IMR-90 (cell line): ENCODE measurements at regions not wholly inside any gene's neighbourhood (a gene's known extent, or its start where the extent isn't known, plus 50 kb on each side); places are given as distances from the start of the nearest gene placed in this dataset.

Source experiments
- ATAC-seq: fragments of 200-7000 bp; cut with Tn5 transposase; 2 replicates; pipeline ENCODE4 v1.9.1; 2020; ENCODE audit warnings: low read depth, mild to moderate bottlenecking, moderate library complexity
- BruUV-seq: library from RNA; stranded (reverse); fragments of 400-500 nt; replicated peaks from 2 replicates; lab custom pipeline; 2021; lab: Mats Ljungman, UMichigan
- CTCF ChIA-PET: fragments of 300-600 bp; formaldehyde crosslinking; extraction: SDS; loops from one replicate; lab custom pipeline; 2021; ENCODE audit warnings: antibody characterized with exemption; lab: Yijun Ruan, JAX
- POLR2A ChIA-PET: fragments of 300-600 bp; sonication (Branson Sonifier 250); formaldehyde crosslinking; loops from one replicate; lab custom pipeline; 2022; ENCODE audit warnings: antibody characterized with exemption; ENCODE audit not compliant: unreplicated experiment; lab: Charles Lee
- DNase-seq: peaks from one replicate; pipeline ENCODE4 v3.0.0; 2013
- H2AFZ ChIP-seq: replicated peaks from 2 replicates; pipeline ENCODE3; 2013; ENCODE audit warnings: low read length, mild to moderate bottlenecking; ENCODE audit not compliant: poor library complexity
- H2AK5ac ChIP-seq: 2 replicates; pipeline ENCODE4 v1.6.1; 2013; ENCODE audit warnings: low read depth, low read length, inconsistent platforms
- H2AK9ac ChIP-seq: replicated peaks from 2 replicates; pipeline ENCODE3; 2013; ENCODE audit warnings: mild to moderate bottlenecking, low read depth, low read length, moderate library complexity; ENCODE audit not compliant: poor library complexity
- H2BK120ac ChIP-seq: 2 replicates; pipeline ENCODE4 v1.6.1; 2013; ENCODE audit warnings: low read depth, low read length, inconsistent platforms
- H2BK15ac ChIP-seq: 3 replicates; pipeline ENCODE4 v1.6.1; 2013; ENCODE audit warnings: low read depth, low read length, inconsistent platforms
- H2BK20ac ChIP-seq: 2 replicates; pipeline ENCODE4 v1.6.1; 2013; ENCODE audit warnings: low read depth, mild to moderate bottlenecking, inconsistent platforms, low read length, moderate library complexity
- H2BK5ac ChIP-seq: 2 replicates; pipeline ENCODE4 v1.6.1; 2013; ENCODE audit warnings: mild to moderate bottlenecking, low read depth, low read length, inconsistent platforms; ENCODE audit not compliant: poor library complexity, severe bottlenecking
- H3K14ac ChIP-seq: replicated peaks from 2 replicates; pipeline ENCODE4 v1.6.1; 2013; ENCODE audit warnings: low read depth, low read length, inconsistent platforms
- H3K18ac ChIP-seq: 2 replicates; pipeline ENCODE4 v1.6.1; 2013; ENCODE audit warnings: low read depth, low read length, control low read depth
- H3K23ac ChIP-seq: 2 replicates; pipeline ENCODE4 v1.6.1; 2013; ENCODE audit warnings: low read depth, low read length, inconsistent platforms
- H3K27ac ChIP-seq: 2 replicates; pipeline ENCODE4 v1.5.1; 2013; ENCODE audit warnings: mild to moderate bottlenecking, control low read depth, low read length; ENCODE audit not compliant: insufficient read depth
- H3K27me3 ChIP-seq: 2 replicates; pipeline ENCODE4 v1.6.1; 2013; ENCODE audit warnings: low read length; ENCODE audit not compliant: control insufficient read depth, insufficient read depth
- H3K36me3 ChIP-seq: 2 replicates; pipeline ENCODE4 v1.6.1; 2013; ENCODE audit warnings: low read length, mixed read lengths; ENCODE audit not compliant: control insufficient read depth, insufficient read depth
- H3K4ac ChIP-seq: 2 replicates; pipeline ENCODE4 v1.6.1; 2013; ENCODE audit warnings: low read depth, low read length, inconsistent platforms
- H3K4me1 ChIP-seq: 2 replicates; pipeline ENCODE4 v1.6.1; 2013; ENCODE audit warnings: low read length, mixed read lengths; ENCODE audit not compliant: control insufficient read depth, insufficient read depth
- H3K4me2 ChIP-seq: 2 replicates; pipeline ENCODE4 v1.6.1; 2013; ENCODE audit warnings: low read depth, mild to moderate bottlenecking, control low read depth, low read length, moderate library complexity
- H3K4me3 ChIP-seq: 2 replicates; pipeline ENCODE4 v1.5.1; 2013; ENCODE audit warnings: low read depth, mild to moderate bottlenecking, control low read depth, low read length, moderate library complexity; ENCODE audit not compliant: insufficient read depth
- H3K56ac ChIP-seq: 2 replicates; pipeline ENCODE4 v1.6.1; 2013; ENCODE audit warnings: low read length, inconsistent platforms; ENCODE audit not compliant: insufficient read depth; ENCODE audit errors: extremely low read depth
- H3K79me1 ChIP-seq, 2 experiments: 2 replicates each; pipeline ENCODE4 v1.6.1; 2013; ENCODE audit warnings: low read length in 2 of 2, inconsistent platforms in 1 of 2, low read depth in 1 of 2
- H3K9ac ChIP-seq: 2 replicates; pipeline ENCODE4 v1.6.1; 2013; ENCODE audit warnings: low read depth, low read length, control low read depth
- H3K9me1 ChIP-seq: 2 replicates; pipeline ENCODE4 v1.6.1; 2013; ENCODE audit warnings: low read length, inconsistent platforms; ENCODE audit not compliant: insufficient read depth
- H3K9me3 ChIP-seq: 2 replicates; pipeline ENCODE4 v1.6.1; 2013; ENCODE audit warnings: low read length; ENCODE audit not compliant: control insufficient read depth, insufficient read depth
- H4K20me1 ChIP-seq: 2 replicates; pipeline ENCODE4 v1.6.1; 2013; ENCODE audit warnings: low read length, inconsistent platforms; ENCODE audit not compliant: insufficient read depth
- H4K5ac ChIP-seq: 2 replicates; pipeline ENCODE4 v1.6.1; 2013; ENCODE audit warnings: mild to moderate bottlenecking, low read depth, low read length, control low read depth
- H4K8ac ChIP-seq, 2 experiments: 2 replicates each; pipeline ENCODE4 v1.6.1; 2013; ENCODE audit warnings: low read depth in 2 of 2, low read length in 2 of 2, control low read depth in 1 of 2, inconsistent platforms in 1 of 2
- H4K91ac ChIP-seq: 2 replicates; pipeline ENCODE4 v1.6.1; 2013; ENCODE audit warnings: low read depth, low read length, inconsistent platforms; ENCODE audit not compliant: insufficient read depth
- CEBPB ChIP-seq: IDR thresholded peaks from 2 replicates; pipeline ENCODE4 v1.6.1; 2012; ENCODE audit warnings: low read depth, low read length, improper control_type of control experiment
- CHD1 ChIP-seq: IDR thresholded peaks from 2 replicates; pipeline ENCODE4 v1.6.1; 2012; ENCODE audit warnings: low read depth, low read length, improper control_type of control experiment
- NFE2L2 ChIP-seq: fragments of 150-350 bp; IDR thresholded peaks from 2 replicates; pipeline ENCODE4 v1.6.1; 2016; ENCODE audit warnings: low read depth, mild to moderate bottlenecking, low read length
- RAD21 ChIP-seq: IDR thresholded peaks from 2 replicates; pipeline ENCODE4 v1.6.1; 2012; ENCODE audit warnings: low read length, improper control_type of control experiment
- RCOR1 ChIP-seq: IDR thresholded peaks from 2 replicates; pipeline ENCODE4 v1.6.1; 2012; ENCODE audit warnings: mild to moderate bottlenecking, low read length, improper control_type of control experiment; ENCODE audit not compliant: insufficient replicate concordance
- SMC3 ChIP-seq: fragments of 150-350 bp; IDR thresholded peaks from 2 replicates; pipeline ENCODE4 v1.6.1; 2016; ENCODE audit warnings: low read depth, mild to moderate bottlenecking, antibody characterized with exemption, low read length, moderate library complexity
- WGBS, 2 experiments: methylation state at CpG; one replicate each; pipeline versions ENCODE4 v1.1.5 to v1.1.7; 2013; ENCODE audit warnings: missing lambda C conversion rate in 2 of 2; ENCODE audit not compliant: insufficient read length in 1 of 2; ENCODE audit errors: extremely low coverage in 2 of 2; 5-methylcytosine and 5-hydroxymethylcytosine counted together
- dilution Hi-C: fragments of 300-500 bp; cut with HindIII; formaldehyde crosslinking; loops from one replicate; pipeline ENCODE4 v1.14.3; 2018; ENCODE audit warnings: low sequenced_read_pairs; ENCODE audit not compliant: unreplicated experiment
- in situ Hi-C: fragments of 300-500 bp; cut with MboI; formaldehyde crosslinking; loops from 3 replicates; pipeline ENCODE4 v1.14.3; 2019; ENCODE audit warnings: low sequenced_read_pairs, inconsistent platforms, mixed read lengths
- intact Hi-C: fragments of 100-400 bp; cut with micrococcal nuclease; formaldehyde crosslinking; loops from 2 replicates; pipeline ENCODE4 v1.10.0; 2022
- TF ChIP-seq, protein P1 (sequence below): fragments of 150-350 bp; IDR thresholded peaks from 2 replicates; pipeline ENCODE4 v1.6.1; 2016; ENCODE audit warnings: low read depth, mild to moderate bottlenecking, low read length, moderate library complexity, borderline replicate concordance
- TF ChIP-seq, protein P2 (sequence below): conservative IDR thresholded peaks from 2 replicates; pipeline ENCODE4 v1.5.1; 2012; ENCODE audit warnings: mild to moderate bottlenecking, low read depth, low read length, improper control_type of control experiment

DNA sequence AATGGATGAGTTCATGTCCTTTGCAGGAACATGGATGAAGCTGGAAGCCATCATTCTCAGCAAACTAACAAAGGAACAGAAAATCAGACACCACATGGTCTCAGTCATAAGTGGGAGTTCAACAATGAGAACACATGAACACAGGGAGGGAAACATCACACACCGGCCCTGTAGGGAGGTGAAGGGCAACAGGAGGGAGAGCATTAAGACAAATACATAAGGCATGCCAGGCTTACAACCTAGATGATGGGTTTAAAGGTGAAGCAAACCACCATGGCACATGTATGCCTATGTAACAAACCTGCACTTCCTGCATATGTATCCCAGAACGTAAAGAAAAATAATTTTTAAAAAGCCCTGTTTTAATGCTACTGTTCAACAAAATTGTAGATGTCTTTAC is 914.2 kb upstream of the ATXN7L3B start:
- H3K14ac ChIP-seq, result no peak overlapping the region
- no TSS peak for BruUV-seq
- no peak overlapping the region for H3K27ac ChIP-seq
- no peak overlapping the region for H2BK20ac ChIP-seq
- H4K8ac ChIP-seq, result no peak overlapping the region
- no peaks in the 10 kb centered on the region for H3K27me3 ChIP-seq
- intact Hi-C loops (no loop called here), in situ Hi-C loops (no loop called here), dilution Hi-C loops (no loop called here)
- H3K79me1 ChIP-seq, result no peaks in the 10 kb centered on the region
- H3K4ac ChIP-seq, result no peak overlapping the region
- H2AK9ac ChIP-seq, result no peak overlapping the region
- no peak overlapping the region for H3K9ac ChIP-seq
- H4K20me1 ChIP-seq, result no peaks in the 10 kb centered on the region
- TF ChIP-seq RCOR1 (no peak), CEBPB (no peak), CHD1 (no peak), SMC3 (no peak), RAD21 (no peak), NFE2L2 (no peak)
- TF ChIP-seq, protein P1, sequence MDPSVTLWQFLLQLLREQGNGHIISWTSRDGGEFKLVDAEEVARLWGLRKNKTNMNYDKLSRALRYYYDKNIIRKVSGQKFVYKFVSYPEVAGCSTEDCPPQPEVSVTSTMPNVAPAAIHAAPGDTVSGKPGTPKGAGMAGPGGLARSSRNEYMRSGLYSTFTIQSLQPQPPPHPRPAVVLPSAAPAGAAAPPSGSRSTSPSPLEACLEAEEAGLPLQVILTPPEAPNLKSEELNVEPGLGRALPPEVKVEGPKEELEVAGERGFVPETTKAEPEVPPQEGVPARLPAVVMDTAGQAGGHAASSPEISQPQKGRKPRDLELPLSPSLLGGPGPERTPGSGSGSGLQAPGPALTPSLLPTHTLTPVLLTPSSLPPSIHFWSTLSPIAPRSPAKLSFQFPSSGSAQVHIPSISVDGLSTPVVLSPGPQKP, result no peak
- TF ChIP-seq, protein P2, sequence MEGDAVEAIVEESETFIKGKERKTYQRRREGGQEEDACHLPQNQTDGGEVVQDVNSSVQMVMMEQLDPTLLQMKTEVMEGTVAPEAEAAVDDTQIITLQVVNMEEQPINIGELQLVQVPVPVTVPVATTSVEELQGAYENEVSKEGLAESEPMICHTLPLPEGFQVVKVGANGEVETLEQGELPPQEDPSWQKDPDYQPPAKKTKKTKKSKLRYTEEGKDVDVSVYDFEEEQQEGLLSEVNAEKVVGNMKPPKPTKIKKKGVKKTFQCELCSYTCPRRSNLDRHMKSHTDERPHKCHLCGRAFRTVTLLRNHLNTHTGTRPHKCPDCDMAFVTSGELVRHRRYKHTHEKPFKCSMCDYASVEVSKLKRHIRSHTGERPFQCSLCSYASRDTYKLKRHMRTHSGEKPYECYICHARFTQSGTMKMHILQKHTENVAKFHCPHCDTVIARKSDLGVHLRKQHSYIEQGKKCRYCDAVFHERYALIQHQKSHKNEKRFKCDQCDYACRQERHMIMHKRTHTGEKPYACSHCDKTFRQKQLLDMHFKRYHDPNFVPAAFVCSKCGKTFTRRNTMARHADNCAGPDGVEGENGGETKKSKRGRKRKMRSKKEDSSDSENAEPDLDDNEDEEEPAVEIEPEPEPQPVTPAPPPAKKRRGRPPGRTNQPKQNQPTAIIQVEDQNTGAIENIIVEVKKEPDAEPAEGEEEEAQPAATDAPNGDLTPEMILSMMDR, result no peak
- no peak overlapping the region for H2AK5ac ChIP-seq
- no peaks in the 10 kb centered on the region for H3K9me1 ChIP-seq
- ATAC-seq (no peak), DNase-seq (no peak)
- H2BK5ac ChIP-seq, result no peak overlapping the region
- H3K18ac ChIP-seq, result no peak overlapping the region
- ChIA-PET POLR2A (no interaction called here), CTCF (no interaction called here)
- peaks cover 4% of the 10 kb centered on the region for H3K9me3 ChIP-seq
- no peak overlapping the region for H3K23ac ChIP-seq
- no CpG with 5 or more reads among the region's 2 CpGs for WGBS, 2 experiments
- no peak overlapping the region for H3K56ac ChIP-seq
- H2BK120ac ChIP-seq, result no peak overlapping the region
- H3K36me3 ChIP-seq, result no peaks in the 10 kb centered on the region
- H3K4me1 ChIP-seq, result no peaks in the 10 kb centered on the region
- no peak overlapping the region for H2AFZ ChIP-seq
- no peak overlapping the region for H4K5ac ChIP-seq
- no peak overlapping the region for H4K91ac ChIP-seq
- no peak overlapping the region for H3K4me3 ChIP-seq
- no peak overlapping the region for H3K4me2 ChIP-seq
- H2BK15ac ChIP-seq, result no peak overlapping the region
